Activated CD4-positive, alpha-beta T cell treated with anti-CD3 and anti-CD28 coated beads, Interleukin-2, amount 10 ng/mL, durations not matched to agents 7 days and 5 days (primary cell): ENCODE measurements at regions not wholly inside any gene's neighbourhood (a gene's known extent, or its start where the extent isn't known, plus 50 kb on each side); places are given as distances from the start of the nearest gene placed in this dataset.

ENCODE experiments used
- CTCF ChIA-PET: fragments of 350-600 bp; sonication (Branson Sonifier 250); formaldehyde crosslinking; loops from one replicate; lab custom pipeline; 2021; ENCODE audit warnings: antibody characterized with exemption; lab: Charles Lee
- POLR2A ChIA-PET: fragments of 350-600 bp; sonication (Branson Sonifier 250); formaldehyde crosslinking; loops from one replicate; lab custom pipeline; 2021; ENCODE audit warnings: antibody characterized with exemption; lab: Charles Lee
- DNase-seq: peaks from one replicate; pipeline ENCODE4 v3.0.0-alpha.2; 2020
- H3K27ac Mint-ChIP-seq: one replicate; pipeline ENCODE4 v1.8.0; 2021; ENCODE audit warnings: mild to moderate bottlenecking, moderate library complexity, mixed read lengths
- H3K27me3 Mint-ChIP-seq: one replicate; pipeline ENCODE4 v1.8.0; 2021; ENCODE audit warnings: mixed read lengths
- H3K36me3 Mint-ChIP-seq: one replicate; pipeline ENCODE4 v1.8.0; 2021; ENCODE audit warnings: low read depth, mixed read lengths
- H3K4me1 Mint-ChIP-seq: one replicate; pipeline ENCODE4 v1.8.0; 2021; ENCODE audit warnings: mixed read lengths
- H3K4me3 Mint-ChIP-seq: one replicate; pipeline ENCODE4 v1.8.0; 2021; ENCODE audit warnings: mild to moderate bottlenecking, moderate library complexity, mixed read lengths
- H3K9me3 Mint-ChIP-seq: one replicate; pipeline ENCODE4 v1.8.0; 2021; ENCODE audit warnings: mixed read lengths

DNA sequence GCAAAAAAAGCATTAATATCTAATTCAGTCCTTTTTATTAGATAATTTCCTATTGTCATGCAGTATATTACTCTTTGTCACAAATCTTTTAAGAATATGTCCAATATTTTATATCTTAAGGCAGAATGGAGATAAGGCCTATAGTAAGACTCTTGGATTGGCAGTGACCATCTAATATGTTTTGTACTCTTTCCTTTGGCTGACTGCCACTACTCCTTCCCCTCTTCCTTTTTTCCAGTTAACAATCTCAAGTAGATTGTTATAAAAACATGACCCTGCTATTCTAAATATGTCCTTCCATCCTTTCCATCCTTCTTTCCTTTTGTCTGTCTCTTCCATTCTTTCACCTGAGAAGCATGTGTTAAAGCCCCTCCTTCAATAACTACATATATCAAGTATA, 92.8 kb upstream of the TMEM168 start:
- POLR2A ChIA-PET: no interaction called here
- no peaks in the 10 kb centered on the region for H3K27me3 Mint-ChIP-seq
- H3K4me3 Mint-ChIP-seq: no peak overlapping the region
- DNase-seq: no peak
- H3K4me1 Mint-ChIP-seq: no peaks in the 10 kb centered on the region
- peaks cover 19% of the 10 kb centered on the region for H3K36me3 Mint-ChIP-seq
- peaks cover 2% of the 10 kb centered on the region for H3K9me3 Mint-ChIP-seq
- CTCF ChIA-PET: no interaction called here
- no peak overlapping the region for H3K27ac Mint-ChIP-seq

DNA sequence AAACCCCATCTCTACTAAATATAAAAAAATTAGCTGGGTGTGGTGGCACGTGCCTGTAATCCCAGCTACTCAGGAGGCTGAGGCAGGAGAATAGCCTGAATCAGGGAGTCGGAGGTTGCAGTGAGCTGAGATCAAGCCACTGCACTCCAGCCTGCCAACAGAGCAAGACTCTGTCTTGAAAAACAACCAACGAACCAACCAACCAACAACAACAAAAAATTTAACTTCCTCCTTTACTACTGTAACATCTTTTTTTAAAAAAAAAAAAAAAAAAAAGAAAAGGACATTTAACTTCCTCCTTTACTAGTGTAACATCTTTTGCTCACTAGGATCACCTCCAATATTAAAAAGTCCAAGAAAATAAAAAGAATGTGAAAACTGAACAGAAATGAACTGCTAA, 92.3 kb upstream of the TMEM168 start:
- H3K4me1 Mint-ChIP-seq: no peaks in the 10 kb centered on the region
- peaks cover 21% of the 10 kb centered on the region for H3K36me3 Mint-ChIP-seq
- H3K27me3 Mint-ChIP-seq: no peaks in the 10 kb centered on the region
- H3K27ac Mint-ChIP-seq: no peak overlapping the region
- ChIA-PET CTCF (interaction anchor here (1.0 kb wide), 1 partner anchor 14 kb away, joined by 3 read pairs; no protein-coding TSS in a partner anchor), POLR2A (no interaction called here)
- no peak for DNase-seq
- peaks cover 2% of the 10 kb centered on the region for H3K9me3 Mint-ChIP-seq
- no peak overlapping the region for H3K4me3 Mint-ChIP-seq

DNA sequence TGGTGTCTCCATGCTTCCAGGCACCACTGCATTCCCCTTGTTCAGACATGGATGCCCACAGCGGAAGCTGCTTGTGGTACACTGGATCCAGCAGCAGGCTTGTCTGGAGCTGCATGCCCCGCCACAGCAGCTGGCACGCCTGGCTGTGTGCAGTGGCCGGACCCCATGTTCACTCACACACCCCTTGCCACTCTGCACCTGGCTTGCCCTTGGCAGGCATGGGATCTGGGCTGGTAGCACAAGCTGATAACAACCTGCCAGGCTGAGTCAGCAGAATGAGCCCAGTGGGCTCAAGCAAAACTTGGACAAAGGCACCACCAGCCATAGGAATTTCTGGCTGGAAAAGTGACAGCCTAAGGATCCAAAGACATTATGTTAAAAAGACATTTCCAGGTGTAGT, 91.8 kb upstream of the TMEM168 start:
- no peak overlapping the region for H3K27ac Mint-ChIP-seq
- H3K9me3 Mint-ChIP-seq: peaks cover 2% of the 10 kb centered on the region
- DNase-seq: no peak
- H3K27me3 Mint-ChIP-seq: no peaks in the 10 kb centered on the region
- ChIA-PET POLR2A (no interaction called here), CTCF (interaction anchor here (1.0 kb wide), 1 partner anchor 13 kb away, joined by 3 read pairs; no protein-coding TSS in a partner anchor)
- H3K36me3 Mint-ChIP-seq: peaks cover 22% of the 10 kb centered on the region
- H3K4me3 Mint-ChIP-seq: no peak overlapping the region
- no peaks in the 10 kb centered on the region for H3K4me1 Mint-ChIP-seq

DNA sequence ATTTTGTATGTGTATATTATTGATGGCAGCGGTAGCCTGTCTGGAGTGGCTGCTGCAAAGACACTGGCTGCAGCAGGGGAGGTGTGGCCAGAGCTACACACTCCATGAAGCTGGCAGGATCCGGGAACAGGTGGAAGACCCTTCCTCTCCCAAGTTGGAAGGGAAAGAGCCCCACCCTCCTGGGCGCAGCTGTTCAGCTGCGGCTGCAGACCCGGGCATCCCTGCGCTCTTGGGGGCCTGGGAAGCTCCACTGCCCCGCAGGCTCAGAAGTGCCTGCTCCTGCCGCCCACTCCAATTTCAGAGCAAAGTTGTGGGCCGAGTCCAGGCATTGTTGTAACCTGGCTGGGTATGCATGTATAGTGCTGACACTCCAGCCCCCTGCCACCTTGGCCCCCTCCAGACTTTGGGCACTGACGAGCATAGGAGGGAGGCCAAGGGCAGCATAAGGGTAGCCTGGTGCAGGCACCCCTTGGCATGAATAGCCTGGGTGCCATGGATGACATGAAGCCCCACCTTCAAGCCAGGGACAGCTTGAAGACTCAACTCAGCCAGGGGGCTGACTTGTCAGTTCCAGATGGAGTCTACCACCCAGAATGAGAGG, 90.7 kb upstream of the TMEM168 start:
- Mint-ChIP-seq H3K36me3 (peaks cover 14% of the 10 kb centered on the region), H3K27ac (no peak overlapping the region), H3K9me3 (peaks cover 2% of the 10 kb centered on the region), H3K27me3 (no peaks in the 10 kb centered on the region), H3K4me1 (no peaks in the 10 kb centered on the region), H3K4me3 (no peak overlapping the region)
- CTCF ChIA-PET: interaction anchor here (0.6 kb wide), 1 partner anchor 745 kb away, joined by 3 read pairs; no protein-coding TSS in a partner anchor
- POLR2A ChIA-PET: no interaction called here
- no peak for DNase-seq

DNA sequence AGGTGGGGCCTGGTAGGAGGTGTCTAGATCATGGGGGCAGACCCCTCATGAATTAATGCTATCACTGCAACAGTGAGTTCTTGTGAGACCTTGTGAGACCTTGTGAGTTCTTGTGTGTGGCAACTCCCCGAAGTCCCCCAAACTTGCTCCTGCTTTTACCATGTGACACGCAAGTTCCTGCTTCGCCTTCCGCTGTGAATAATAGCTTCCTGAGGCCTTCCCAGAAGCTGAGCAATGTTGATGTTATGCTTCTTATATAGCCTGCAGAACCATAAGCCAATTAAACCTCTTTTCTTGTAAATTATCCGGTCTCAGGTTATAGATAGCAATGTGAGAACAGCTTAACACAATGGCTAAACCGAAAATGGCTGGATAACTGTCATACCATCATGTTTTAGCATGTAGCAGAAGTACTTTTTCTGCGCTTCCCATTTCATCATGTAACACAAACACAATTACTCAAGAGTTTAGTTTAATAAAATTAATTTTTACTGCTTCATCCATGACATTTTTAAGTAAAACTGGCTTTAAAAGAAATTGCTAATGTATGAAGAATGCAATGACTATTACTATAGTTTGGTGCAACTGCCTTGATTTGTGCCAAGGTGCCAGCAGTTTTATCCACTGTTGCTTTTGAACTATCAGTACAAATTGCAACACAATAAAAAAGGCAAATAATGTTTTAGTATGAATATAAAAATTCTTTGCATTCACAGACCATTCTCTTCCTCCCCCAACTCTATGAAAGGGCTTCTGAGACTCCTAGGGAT, 87.7 kb upstream of the TMEM168 start:
- Mint-ChIP-seq H3K27ac (no peak overlapping the region), H3K9me3 (no peaks in the 10 kb centered on the region), H3K27me3 (no peaks in the 10 kb centered on the region), H3K36me3 (peaks cover 3% of the 10 kb centered on the region), H3K4me3 (no peak overlapping the region), H3K4me1 (no peaks in the 10 kb centered on the region)
- no peak for DNase-seq
- ChIA-PET CTCF (no interaction called here), POLR2A (no interaction called here)

DNA sequence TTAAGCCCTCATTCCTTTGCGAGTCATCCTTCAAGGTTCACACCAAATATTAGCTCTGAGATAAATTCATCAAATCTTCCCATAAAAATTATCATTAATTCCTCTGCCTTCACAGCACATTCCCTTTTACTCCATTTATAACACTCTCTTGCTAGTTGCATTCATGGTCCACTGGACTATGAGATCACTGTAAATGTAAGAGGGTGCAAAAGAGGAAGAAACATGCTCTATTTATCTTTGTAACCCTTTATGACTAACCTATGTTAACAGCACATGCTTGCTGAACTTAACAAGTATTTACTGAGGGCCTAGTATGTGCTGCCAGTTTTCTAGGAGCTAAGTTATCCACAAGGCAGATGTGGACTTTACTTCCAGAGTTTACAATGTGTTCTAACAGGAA, 86.7 kb upstream of the TMEM168 start:
- H3K9me3 Mint-ChIP-seq: no peaks in the 10 kb centered on the region
- H3K4me3 Mint-ChIP-seq: no peak overlapping the region
- H3K27ac Mint-ChIP-seq: no peak overlapping the region
- DNase-seq: no peak
- H3K4me1 Mint-ChIP-seq: no peaks in the 10 kb centered on the region
- ChIA-PET POLR2A (no interaction called here), CTCF (no interaction called here)
- no peaks in the 10 kb centered on the region for H3K27me3 Mint-ChIP-seq
- H3K36me3 Mint-ChIP-seq: peaks cover 3% of the 10 kb centered on the region

DNA sequence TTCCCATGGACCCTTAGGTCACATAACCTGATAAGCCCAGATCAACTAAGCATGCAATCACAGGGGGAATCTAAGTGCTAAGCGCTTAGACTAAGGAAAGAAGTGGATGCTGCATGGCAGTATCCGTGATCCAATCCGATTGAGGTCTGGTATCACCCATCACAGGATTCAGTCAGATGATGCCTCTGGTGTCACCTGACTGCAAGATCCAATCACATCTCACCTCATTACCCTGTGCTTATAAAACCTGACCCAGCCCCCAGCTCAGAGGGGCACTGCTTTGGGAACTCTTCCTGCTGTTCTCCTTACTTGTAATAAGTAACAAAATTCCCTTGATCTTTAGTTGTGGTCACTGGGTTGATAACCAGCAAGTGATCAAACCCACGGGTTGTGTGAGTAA, 84.7 kb upstream of the TMEM168 start:
- ChIA-PET CTCF (no interaction called here), POLR2A (no interaction called here)
- Mint-ChIP-seq H3K36me3 (peaks cover 3% of the 10 kb centered on the region), H3K4me3 (no peak overlapping the region), H3K4me1 (no peaks in the 10 kb centered on the region), H3K27ac (no peak overlapping the region), H3K27me3 (no peaks in the 10 kb centered on the region), H3K9me3 (no peaks in the 10 kb centered on the region)
- DNase-seq: no peak

DNA sequence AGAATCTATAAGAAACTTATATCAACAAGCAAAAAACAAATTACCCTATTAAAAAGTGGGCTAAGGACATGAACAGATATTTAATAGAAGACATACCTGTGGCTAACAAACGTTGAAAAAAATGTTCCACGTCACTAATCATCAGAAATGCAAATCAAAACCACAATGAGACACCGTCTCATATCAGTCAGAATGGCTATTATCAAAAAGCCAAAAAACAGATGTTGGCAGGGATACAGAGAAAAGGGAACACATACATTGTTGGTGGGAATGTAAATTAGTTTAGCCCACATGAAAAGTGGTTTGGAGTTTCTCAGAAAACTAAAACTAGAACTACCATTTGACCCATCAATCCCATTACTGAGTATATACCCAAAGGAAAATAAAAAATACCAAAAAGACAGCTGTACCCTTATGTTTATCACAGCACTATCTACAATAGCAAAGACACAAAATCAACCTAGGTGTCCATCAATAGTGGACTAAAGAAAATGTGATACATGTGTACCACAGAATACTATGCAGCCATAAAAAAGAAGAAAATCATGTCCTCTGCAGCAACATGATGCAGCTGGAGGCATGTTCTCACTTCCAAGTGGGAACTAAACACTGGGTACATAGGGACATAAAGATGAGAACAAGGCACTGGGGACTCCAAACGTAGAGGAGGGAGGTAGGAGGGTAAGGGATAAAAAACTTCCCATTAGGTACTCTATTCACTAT, 83.8 kb upstream of the TMEM168 start:
- Mint-ChIP-seq H3K4me1 (no peaks in the 10 kb centered on the region), H3K27ac (no peak overlapping the region), H3K9me3 (no peaks in the 10 kb centered on the region), H3K27me3 (no peaks in the 10 kb centered on the region), H3K36me3 (peaks cover 3% of the 10 kb centered on the region), H3K4me3 (no peak overlapping the region)
- DNase-seq: no peak
- ChIA-PET CTCF (interaction anchor here (0.5 kb wide), 1 partner anchor 313 kb away, joined by 3 read pairs; no protein-coding TSS in a partner anchor), POLR2A (interaction anchor here (0.6 kb wide), 1 partner anchor 32 kb away, joined by 3 read pairs; no protein-coding TSS in a partner anchor)

DNA sequence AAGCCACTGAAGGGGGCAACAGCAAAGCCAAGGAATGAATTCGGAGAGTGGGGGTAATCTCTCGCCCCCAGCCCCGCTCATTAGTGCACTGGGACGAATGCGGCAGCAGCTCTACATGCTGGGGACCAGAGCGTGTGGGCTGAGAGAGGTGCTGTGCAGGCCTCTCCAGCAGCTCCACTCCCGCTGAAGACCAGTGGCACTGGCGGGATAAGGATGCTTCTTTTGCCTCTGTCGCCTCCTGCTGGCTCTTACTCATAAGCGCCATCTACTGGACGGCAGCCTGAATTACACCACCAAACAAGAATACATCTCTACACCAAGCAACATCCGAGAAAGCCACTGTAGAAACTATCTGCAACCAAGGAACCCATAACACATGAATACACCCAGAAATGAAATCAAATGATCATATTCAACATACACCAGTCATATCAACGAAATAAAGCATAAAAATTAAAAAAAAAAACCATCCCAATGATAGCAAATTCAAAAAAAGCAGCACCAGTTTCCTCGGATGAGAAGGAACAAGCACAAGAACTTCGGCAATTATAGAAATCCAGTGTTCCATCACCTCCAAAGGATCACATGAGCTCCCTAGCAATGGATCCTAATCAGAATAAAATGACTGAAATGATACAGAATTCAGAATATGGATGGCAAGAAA, 79.0 kb upstream of the TMEM168 start:
- Mint-ChIP-seq H3K27ac (no peak overlapping the region), H3K27me3 (no peaks in the 10 kb centered on the region), H3K36me3 (no peaks in the 10 kb centered on the region), H3K9me3 (no peaks in the 10 kb centered on the region), H3K4me3 (no peak overlapping the region), H3K4me1 (peaks cover 8% of the 10 kb centered on the region)
- ChIA-PET POLR2A (no interaction called here), CTCF (interaction anchor here (0.6 to 0.9 kb wide), 5 partner anchors 13 to 718 kb away, joined by 3 to 5 read pairs (median 3); no protein-coding TSS in a partner anchor)
- DNase-seq: peak; percentile 61

DNA sequence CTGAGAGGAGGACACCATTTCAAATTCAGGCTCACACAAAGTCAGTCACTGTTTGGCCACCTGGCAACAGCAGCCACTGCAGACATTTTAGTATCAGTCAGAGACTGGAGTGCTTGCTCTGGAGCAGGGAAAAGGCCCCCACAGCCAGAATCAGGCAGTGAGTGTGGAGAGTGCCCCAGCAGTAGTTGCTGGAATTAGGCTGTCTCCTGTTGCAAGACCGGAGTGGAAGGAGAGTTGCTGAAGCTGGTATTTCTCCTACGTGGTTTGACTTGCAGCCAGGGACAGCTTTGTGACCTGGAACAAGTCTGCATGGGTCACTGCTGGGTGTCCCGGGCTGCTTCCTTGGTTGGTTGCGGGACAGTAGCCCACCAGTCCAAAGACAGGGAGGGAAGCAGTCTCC, 78.4 kb upstream of the TMEM168 start:
- Mint-ChIP-seq H3K4me1 (peaks cover 8% of the 10 kb centered on the region), H3K4me3 (no peak overlapping the region), H3K27ac (no peak overlapping the region), H3K9me3 (no peaks in the 10 kb centered on the region), H3K36me3 (no peaks in the 10 kb centered on the region), H3K27me3 (no peaks in the 10 kb centered on the region)
- ChIA-PET CTCF (interaction anchor here (0.7 kb wide), 1 partner anchor 13 kb away, joined by 3 read pairs; no protein-coding TSS in a partner anchor), POLR2A (no interaction called here)
- DNase-seq: no peak

DNA sequence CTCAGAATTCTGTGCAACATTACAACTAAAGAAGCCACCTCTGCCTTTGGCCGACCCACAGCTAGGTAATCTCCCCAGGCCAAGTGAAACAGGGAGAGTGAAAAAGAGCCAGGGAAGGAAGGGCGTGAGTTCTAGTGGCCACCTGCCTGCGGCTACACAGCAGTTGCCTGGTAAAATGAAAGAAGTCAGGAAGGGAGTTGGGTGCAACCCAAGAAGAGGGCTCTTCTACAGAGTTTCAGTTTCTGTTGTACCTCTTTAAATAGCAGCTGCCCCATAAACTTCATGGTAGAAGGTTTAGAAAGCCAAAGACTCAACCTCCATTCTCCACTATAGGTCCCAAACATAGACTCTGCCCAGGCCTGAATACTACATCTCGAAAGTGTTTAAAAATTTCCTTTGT, 76.2 kb upstream of the TMEM168 start:
- Mint-ChIP-seq H3K4me3 (no peak overlapping the region), H3K27ac (peak overlapping the region; percentile 71), H3K36me3 (peaks cover 3% of the 10 kb centered on the region), H3K4me1 (peaks cover 8% of the 10 kb centered on the region), H3K27me3 (no peaks in the 10 kb centered on the region), H3K9me3 (no peaks in the 10 kb centered on the region)
- DNase-seq: peak; percentile 13
- CTCF ChIA-PET: interaction anchor here (1.5 kb wide), 1 partner anchor 316 kb away, joined by 3 read pairs; no protein-coding TSS in a partner anchor
- POLR2A ChIA-PET: no interaction called here

DNA sequence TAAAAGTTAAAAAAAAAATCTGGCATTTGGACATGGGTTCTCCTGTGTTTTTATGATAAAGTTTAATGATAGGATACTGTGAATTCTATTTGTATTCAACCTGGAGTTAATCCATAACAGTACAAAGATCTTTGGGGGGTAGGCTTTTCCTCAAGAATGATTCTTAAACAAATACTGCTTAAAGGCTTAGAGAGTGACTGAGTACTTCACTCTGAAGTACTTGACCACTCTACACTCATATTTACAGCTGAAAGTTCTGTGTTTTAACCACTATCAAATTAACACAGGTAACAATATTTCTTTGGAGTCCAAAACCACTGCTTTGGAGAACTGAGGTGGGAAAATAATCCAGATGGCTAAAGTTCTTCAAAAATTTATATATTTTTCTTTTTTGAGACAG, 74.2 kb upstream of the TMEM168 start:
- POLR2A ChIA-PET: no interaction called here
- H3K27me3 Mint-ChIP-seq: no peaks in the 10 kb centered on the region
- no peaks in the 10 kb centered on the region for H3K9me3 Mint-ChIP-seq
- peaks cover 8% of the 10 kb centered on the region for H3K4me1 Mint-ChIP-seq
- H3K36me3 Mint-ChIP-seq: peaks cover 3% of the 10 kb centered on the region
- DNase-seq: no peak
- no peak overlapping the region for H3K27ac Mint-ChIP-seq
- no peak overlapping the region for H3K4me3 Mint-ChIP-seq
- CTCF ChIA-PET: no interaction called here
